ENCODE measurements at regions not wholly inside any gene's neighbourhood (a gene's known extent, or its start where the extent isn't known, plus 50 kb on each side); places are given as distances from the start of the nearest gene placed in this dataset.
"Not testable (repeated sequence)": the region's sequence is repeated elsewhere in the genome, so short reads cannot be mapped to it uniquely, and the experiment has no call there.

- no peak for DNase-seq (ENCODE audit: low read depth)
- H3K4me3 ChIP-seq (ENCODE audit: low read depth, low read length): no peak overlapping the region
- TF ChIP-seq CTCF (IDR thresholded peaks at IDR 0.05; ENCODE audit: low read depth, low read length, missing control alignments): no peak
- in situ Hi-C loops (cut with HindIII; ENCODE audit: low sequenced_read_pairs): no loop called here
Observed at GRCh38 chr5:42989190-42989589, 50.9 kb downstream of the ANXA2R start.

GRCh38 chr5:42988568-42988967, 51.6 kb downstream of the ANXA2R start:
- H3K4me3 ChIP-seq (ENCODE audit: low read depth, low read length): no peak overlapping the region
- in situ Hi-C loops (cut with HindIII; ENCODE audit: low sequenced_read_pairs): no loop called here
- DNase-seq (ENCODE audit: low read depth): no peak
- no peak for TF ChIP-seq CTCF (IDR thresholded peaks at IDR 0.05; ENCODE audit: low read depth, low read length, missing control alignments)

GRCh38 chr5:42985129-42986037, 54.7 kb downstream of the ANXA2R start:
- no peak overlapping the region for H3K4me3 ChIP-seq (ENCODE audit: low read depth, low read length)
- in situ Hi-C loops (cut with HindIII; ENCODE audit: low sequenced_read_pairs): no loop called here
- TF ChIP-seq CTCF (IDR thresholded peaks at IDR 0.05; ENCODE audit: low read depth, low read length, missing control alignments): no peak
- no peak for DNase-seq (ENCODE audit: low read depth)

- H3K4me3 ChIP-seq (ENCODE audit: low read depth, low read length): no peak overlapping the region
- in situ Hi-C loops (cut with HindIII; ENCODE audit: low sequenced_read_pairs): no loop called here
- DNase-seq (ENCODE audit: low read depth): no peak
- no peak for TF ChIP-seq CTCF (IDR thresholded peaks at IDR 0.05; ENCODE audit: low read depth, low read length, missing control alignments)
Observed at GRCh38 chr5:42984307-42984706, 55.8 kb downstream of the ANXA2R start.

- no peak for TF ChIP-seq CTCF (IDR thresholded peaks at IDR 0.05; ENCODE audit: low read depth, low read length, missing control alignments)
- in situ Hi-C loops (cut with HindIII; ENCODE audit: low sequenced_read_pairs): no loop called here
- no peak overlapping the region for H3K4me3 ChIP-seq (ENCODE audit: low read depth, low read length)
- no peak for DNase-seq (ENCODE audit: low read depth)
Observed at GRCh38 chr5:42982107-42982622, 58.0 kb downstream of the ANXA2R start.

- H3K4me3 ChIP-seq (ENCODE audit: low read depth, low read length); in situ Hi-C loops (cut with HindIII; ENCODE audit: low sequenced_read_pairs); DNase-seq (ENCODE audit: low read depth): not testable (repeated sequence)
Observed at GRCh38 chr5:42981417-42982106, 58.6 kb downstream of the ANXA2R start.

GRCh38 chr5:42981015-42981414, 59.1 kb downstream of the ANXA2R start:
- in situ Hi-C loops (cut with HindIII; ENCODE audit: low sequenced_read_pairs); DNase-seq (ENCODE audit: low read depth); H3K4me3 ChIP-seq (ENCODE audit: low read depth, low read length): not testable (repeated sequence)

- H3K4me3 ChIP-seq (ENCODE audit: low read depth, low read length); DNase-seq (ENCODE audit: low read depth); in situ Hi-C loops (cut with HindIII; ENCODE audit: low sequenced_read_pairs): not testable (repeated sequence)
Observed at GRCh38 chr5:42980391-42980790, 59.7 kb downstream of the ANXA2R start.

- DNase-seq (ENCODE audit: low read depth); H3K4me3 ChIP-seq (ENCODE audit: low read depth, low read length); in situ Hi-C loops (cut with HindIII; ENCODE audit: low sequenced_read_pairs): not testable (repeated sequence)
Observed at GRCh38 chr5:42979242-42979641, 60.9 kb downstream of the ANXA2R start.

Data from astrocyte of the cerebellum (primary cell).